Mammary epithelial cell (primary cell): ENCODE measurements at regions not wholly inside any gene's neighbourhood (a gene's known extent, or its start where the extent isn't known, plus 50 kb on each side); places are given as distances from the start of the nearest gene placed in this dataset.

Source experiments
- EZH2 ChIP-seq: IDR thresholded peaks from 2 replicates; pipeline ENCODE4 v1.6.1; 2012; ENCODE audit warnings: low read length, inconsistent platforms, borderline replicate concordance
- TF ChIP-seq, protein P1 (sequence below), 2 donors: IDR thresholded peaks in 1 of 2; conservative IDR thresholded peaks in 1 of 2; 2 replicates each; pipeline ENCODE4 v1.5.1; 2011 to 2012; ENCODE audit warnings: inconsistent platforms in 2 of 2, low read length in 2 of 2, mild to moderate bottlenecking in 2 of 2, control low read depth in 1 of 2, low read depth in 1 of 2; ENCODE audit not compliant: insufficient read depth in 1 of 2; ENCODE audit errors: extremely low read depth in 1 of 2

DNA sequence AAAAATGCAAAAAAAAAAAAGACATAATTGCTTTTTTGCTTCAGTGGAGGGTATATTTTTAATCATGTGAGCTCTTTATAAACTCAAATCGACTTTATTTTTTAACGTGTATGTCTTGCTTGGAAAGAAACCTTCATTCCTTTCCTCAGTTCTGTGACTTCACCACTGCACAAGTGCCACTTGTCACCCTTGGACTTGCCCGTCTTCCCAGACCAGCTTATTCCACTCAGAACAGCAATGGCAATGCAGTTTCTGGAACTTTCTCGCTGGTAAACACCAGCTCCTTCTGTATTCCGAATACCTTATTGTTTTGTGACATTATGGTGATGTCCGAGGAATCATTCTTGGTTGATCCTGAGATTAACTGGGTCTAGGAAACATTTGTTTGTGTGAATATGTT is 440.5 kb upstream of the ADAMTS16 start:
- TF ChIP-seq, protein P1, sequence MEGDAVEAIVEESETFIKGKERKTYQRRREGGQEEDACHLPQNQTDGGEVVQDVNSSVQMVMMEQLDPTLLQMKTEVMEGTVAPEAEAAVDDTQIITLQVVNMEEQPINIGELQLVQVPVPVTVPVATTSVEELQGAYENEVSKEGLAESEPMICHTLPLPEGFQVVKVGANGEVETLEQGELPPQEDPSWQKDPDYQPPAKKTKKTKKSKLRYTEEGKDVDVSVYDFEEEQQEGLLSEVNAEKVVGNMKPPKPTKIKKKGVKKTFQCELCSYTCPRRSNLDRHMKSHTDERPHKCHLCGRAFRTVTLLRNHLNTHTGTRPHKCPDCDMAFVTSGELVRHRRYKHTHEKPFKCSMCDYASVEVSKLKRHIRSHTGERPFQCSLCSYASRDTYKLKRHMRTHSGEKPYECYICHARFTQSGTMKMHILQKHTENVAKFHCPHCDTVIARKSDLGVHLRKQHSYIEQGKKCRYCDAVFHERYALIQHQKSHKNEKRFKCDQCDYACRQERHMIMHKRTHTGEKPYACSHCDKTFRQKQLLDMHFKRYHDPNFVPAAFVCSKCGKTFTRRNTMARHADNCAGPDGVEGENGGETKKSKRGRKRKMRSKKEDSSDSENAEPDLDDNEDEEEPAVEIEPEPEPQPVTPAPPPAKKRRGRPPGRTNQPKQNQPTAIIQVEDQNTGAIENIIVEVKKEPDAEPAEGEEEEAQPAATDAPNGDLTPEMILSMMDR (conservative IDR thresholded peaks at IDR 0.05 in 1 of 2, IDR thresholded peaks at IDR 0.05 in 1 of 2; ENCODE audit: extremely low read depth in 1 of 2, insufficient read depth in 1 of 2, low read depth in 1 of 2, low read length in 2 of 2), result no peak
- TF ChIP-seq EZH2, result no peak
